Type B pancreatic cell (in vitro differentiated cells): ENCODE measurements at regions not wholly inside any gene's neighbourhood (a gene's known extent, or its start where the extent isn't known, plus 50 kb on each side); places are given as distances from the start of the nearest gene placed in this dataset.

ENCODE experiments used
- DNase-seq: peaks from one replicate; pipeline ENCODE4 v3.0.0; 2021; ENCODE audit warnings: mixed read lengths; ENCODE audit not compliant: unreplicated experiment; ENCODE audit errors: extremely low spot score
- H3K27ac Mint-ChIP-seq: 2 replicates; pipeline ENCODE4 v1.8.0; 2021; ENCODE audit warnings: mild to moderate bottlenecking, mixed read lengths
- H3K27me3 Mint-ChIP-seq: 2 replicates; pipeline ENCODE4 v1.8.0; 2021; ENCODE audit warnings: mixed read lengths
- H3K36me3 Mint-ChIP-seq: 2 replicates; pipeline ENCODE4 v1.8.0; 2021; ENCODE audit warnings: mixed read lengths
- H3K4me1 Mint-ChIP-seq: one replicate; pipeline ENCODE4 v1.8.0; 2021; ENCODE audit warnings: mixed read lengths; ENCODE audit not compliant: unreplicated experiment
- H3K4me3 Mint-ChIP-seq: 2 replicates; pipeline ENCODE4 v1.8.0; 2021; ENCODE audit warnings: mild to moderate bottlenecking, mixed read lengths
- H3K9me3 Mint-ChIP-seq: 2 replicates; pipeline ENCODE4 v1.8.0; 2021; ENCODE audit warnings: mixed read lengths
- CTCF ChIP-seq: fragments of 200-600 bp; sonication (generic); conservative IDR thresholded peaks from 2 replicates; pipeline ENCODE4 v1.5.0; 2021; ENCODE audit warnings: antibody characterized with exemption, mild to moderate bottlenecking

DNA sequence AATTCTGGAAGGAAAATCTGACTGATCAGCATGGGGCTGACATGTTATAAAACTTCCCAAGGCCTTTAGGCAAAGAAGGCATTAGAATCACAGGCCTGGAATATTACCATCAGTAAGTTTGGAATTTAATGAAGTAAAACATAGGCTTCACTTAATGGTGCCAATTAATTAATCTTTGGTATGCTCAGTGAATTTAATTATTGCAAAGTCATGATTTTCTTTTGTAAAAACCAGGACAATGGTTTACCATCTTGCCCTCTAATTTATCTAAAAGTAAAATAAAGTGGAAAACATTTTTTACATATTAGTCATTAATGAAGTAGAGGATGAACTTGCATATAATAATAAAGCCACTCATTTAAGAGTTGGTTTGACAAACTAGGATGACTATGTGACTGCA is 220.3 kb downstream of the SEC23IP start:
- no peaks in the 10 kb centered on the region for H3K36me3 Mint-ChIP-seq
- H3K27me3 Mint-ChIP-seq, result peaks cover 29% of the 10 kb centered on the region
- TF ChIP-seq CTCF, result no peak
- no peak overlapping the region for H3K4me3 Mint-ChIP-seq
- H3K9me3 Mint-ChIP-seq, result no peaks in the 10 kb centered on the region
- H3K27ac Mint-ChIP-seq, result no peak overlapping the region
- no peak for DNase-seq
- H3K4me1 Mint-ChIP-seq, result no peaks in the 10 kb centered on the region

- Mint-ChIP-seq H3K4me3 (no peak overlapping the region), H3K27me3 (peaks cover 40% of the 10 kb centered on the region), H3K27ac (no peak overlapping the region), H3K9me3 (no peaks in the 10 kb centered on the region), H3K36me3 (no peaks in the 10 kb centered on the region), H3K4me1 (no peaks in the 10 kb centered on the region)
- no peak for TF ChIP-seq CTCF
- no peak for DNase-seq
Observed at GRCh38 chr10:120115959-120116358, 223.4 kb downstream of the SEC23IP start.

DNA sequence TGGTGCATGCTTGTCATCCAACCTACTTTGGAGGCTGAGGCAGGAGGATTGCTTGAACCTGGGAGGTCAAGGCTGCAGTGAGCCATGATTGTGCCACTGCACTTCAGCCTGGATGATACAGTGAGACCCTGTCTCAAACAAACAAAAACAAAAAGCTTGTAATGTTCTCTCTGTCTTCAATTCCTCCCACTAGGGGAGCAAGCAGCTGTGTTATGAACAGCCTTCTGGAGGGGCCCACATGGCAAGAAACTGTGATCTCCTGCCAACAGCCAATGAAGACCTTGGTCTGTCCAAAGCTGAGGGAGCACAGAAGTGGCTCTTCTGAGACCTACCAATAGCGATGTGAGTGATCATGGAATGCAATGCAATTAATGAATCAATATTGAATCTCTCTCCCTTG is 229.2 kb downstream of the SEC23IP start:
- no peak for DNase-seq
- no peaks in the 10 kb centered on the region for H3K4me1 Mint-ChIP-seq
- no peak for TF ChIP-seq CTCF
- H3K36me3 Mint-ChIP-seq, result no peaks in the 10 kb centered on the region
- no peak overlapping the region for H3K27ac Mint-ChIP-seq
- no peak overlapping the region for H3K4me3 Mint-ChIP-seq
- peaks cover 28% of the 10 kb centered on the region for H3K27me3 Mint-ChIP-seq
- no peaks in the 10 kb centered on the region for H3K9me3 Mint-ChIP-seq

- no peak for TF ChIP-seq CTCF
- H3K27me3 Mint-ChIP-seq, result peaks cover 50% of the 10 kb centered on the region
- no peak overlapping the region for H3K27ac Mint-ChIP-seq
- no peak for DNase-seq
- H3K36me3 Mint-ChIP-seq, result no peaks in the 10 kb centered on the region
- H3K4me1 Mint-ChIP-seq, result peaks cover 6% of the 10 kb centered on the region
- H3K9me3 Mint-ChIP-seq, result peaks cover 5% of the 10 kb centered on the region
- H3K4me3 Mint-ChIP-seq, result no peak overlapping the region
Observed at GRCh38 chr10:120131183-120131582, 238.7 kb downstream of the SEC23IP start.

GRCh38 chr10:120132811-120133210 is 240.3 kb downstream of the SEC23IP start:
- H3K36me3 Mint-ChIP-seq, result no peaks in the 10 kb centered on the region
- DNase-seq, result no peak
- peaks cover 5% of the 10 kb centered on the region for H3K9me3 Mint-ChIP-seq
- H3K4me1 Mint-ChIP-seq, result peaks cover 6% of the 10 kb centered on the region
- no peak for TF ChIP-seq CTCF
- peaks cover 44% of the 10 kb centered on the region for H3K27me3 Mint-ChIP-seq
- H3K4me3 Mint-ChIP-seq, result no peak overlapping the region
- H3K27ac Mint-ChIP-seq, result no peak overlapping the region

DNA sequence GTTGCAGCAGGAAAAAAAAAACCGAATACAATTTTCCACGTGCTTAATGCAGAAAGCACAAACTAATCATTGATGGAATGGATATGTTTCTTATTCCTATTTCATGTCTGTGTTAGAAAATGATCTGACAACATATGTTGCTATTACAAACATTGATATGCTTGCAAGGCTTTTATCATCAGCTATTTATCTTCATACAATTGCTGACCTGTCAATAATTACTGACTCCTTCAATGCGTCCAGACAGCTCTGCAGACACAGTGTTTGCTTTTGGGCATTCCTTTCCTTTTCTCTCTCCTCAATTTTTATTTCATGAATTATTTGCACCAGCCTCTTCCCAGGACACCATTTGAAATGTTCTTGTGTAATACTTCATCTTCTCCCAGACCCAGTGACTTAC is 246.2 kb downstream of the SEC23IP start:
- DNase-seq, result no peak
- Mint-ChIP-seq H3K27ac (no peak overlapping the region), H3K4me1 (no peaks in the 10 kb centered on the region), H3K9me3 (no peaks in the 10 kb centered on the region), H3K4me3 (no peak overlapping the region), H3K27me3 (peaks cover 35% of the 10 kb centered on the region), H3K36me3 (no peaks in the 10 kb centered on the region)
- no peak for TF ChIP-seq CTCF
